SK-N-SH (cell line): ENCODE measurements at regions not wholly inside any gene's neighbourhood (a gene's known extent, or its start where the extent isn't known, plus 50 kb on each side); places are given as distances from the start of the nearest gene placed in this dataset.

Experiments used
- CHD2 ChIP-seq: fragments of 150-350 bp; IDR thresholded peaks from 2 replicates; pipeline ENCODE4 v1.6.1; 2018; ENCODE audit warnings: low read length; ENCODE audit not compliant: partially characterized antibody
- EP300 ChIP-seq, 2 experiments: IDR thresholded peaks; 2 replicates each; pipeline versions ENCODE4 v1.4.0 to v1.6.1; 2012; ENCODE audit warnings: borderline replicate concordance in 1 of 2, low read depth in 1 of 2, low read length in 1 of 2
- MAX ChIP-seq: IDR thresholded peaks from 2 replicates; pipeline ENCODE4 v1.4.0; 2012; ENCODE audit warnings: low read depth
- MEF2A ChIP-seq: IDR thresholded peaks from 2 replicates; pipeline ENCODE4 v1.4.0; 2012; ENCODE audit warnings: low read depth, borderline replicate concordance
- MXI1 ChIP-seq: IDR thresholded peaks from 2 replicates; pipeline ENCODE4 v1.6.1; 2012; ENCODE audit warnings: mild to moderate bottlenecking, low read depth, low read length, improper control_type of control experiment
- NFIC ChIP-seq: IDR thresholded peaks from 2 replicates; pipeline ENCODE4 v1.4.0; 2012; ENCODE audit warnings: borderline replicate concordance
- PBX3 ChIP-seq: IDR thresholded peaks from 2 replicates; pipeline ENCODE4; 2012
- POLR2AphosphoS5 ChIP-seq: IDR thresholded peaks from 2 replicates; pipeline ENCODE4 v1.6.1; 2012; ENCODE audit warnings: low read depth, low read length
- RXRA ChIP-seq: IDR thresholded peaks from 2 replicates; pipeline ENCODE4 v1.4.0; 2012; ENCODE audit warnings: low read depth, mild to moderate bottlenecking, borderline replicate concordance
- SMC3 ChIP-seq: IDR thresholded peaks from 2 replicates; pipeline ENCODE4 v1.6.1; 2012; ENCODE audit warnings: low read depth, low read length, improper control_type of control experiment
- TCF12 ChIP-seq: IDR thresholded peaks from 2 replicates; pipeline ENCODE4 v1.4.0; 2012
- TF ChIP-seq, protein P1 (sequence below): IDR thresholded peaks from 2 replicates; pipeline ENCODE4 v1.6.1; 2012; ENCODE audit warnings: mild to moderate bottlenecking, low read depth, low read length, moderate library complexity
- TF ChIP-seq, protein P2 (sequence below): IDR thresholded peaks from 2 replicates; pipeline ENCODE4 v1.4.0; 2012; ENCODE audit warnings: low read depth, borderline replicate concordance

GRCh38 chr5:174337276-174338184, 292.0 kb downstream of the NSG2 start (continued):
- TF ChIP-seq, protein P1, sequence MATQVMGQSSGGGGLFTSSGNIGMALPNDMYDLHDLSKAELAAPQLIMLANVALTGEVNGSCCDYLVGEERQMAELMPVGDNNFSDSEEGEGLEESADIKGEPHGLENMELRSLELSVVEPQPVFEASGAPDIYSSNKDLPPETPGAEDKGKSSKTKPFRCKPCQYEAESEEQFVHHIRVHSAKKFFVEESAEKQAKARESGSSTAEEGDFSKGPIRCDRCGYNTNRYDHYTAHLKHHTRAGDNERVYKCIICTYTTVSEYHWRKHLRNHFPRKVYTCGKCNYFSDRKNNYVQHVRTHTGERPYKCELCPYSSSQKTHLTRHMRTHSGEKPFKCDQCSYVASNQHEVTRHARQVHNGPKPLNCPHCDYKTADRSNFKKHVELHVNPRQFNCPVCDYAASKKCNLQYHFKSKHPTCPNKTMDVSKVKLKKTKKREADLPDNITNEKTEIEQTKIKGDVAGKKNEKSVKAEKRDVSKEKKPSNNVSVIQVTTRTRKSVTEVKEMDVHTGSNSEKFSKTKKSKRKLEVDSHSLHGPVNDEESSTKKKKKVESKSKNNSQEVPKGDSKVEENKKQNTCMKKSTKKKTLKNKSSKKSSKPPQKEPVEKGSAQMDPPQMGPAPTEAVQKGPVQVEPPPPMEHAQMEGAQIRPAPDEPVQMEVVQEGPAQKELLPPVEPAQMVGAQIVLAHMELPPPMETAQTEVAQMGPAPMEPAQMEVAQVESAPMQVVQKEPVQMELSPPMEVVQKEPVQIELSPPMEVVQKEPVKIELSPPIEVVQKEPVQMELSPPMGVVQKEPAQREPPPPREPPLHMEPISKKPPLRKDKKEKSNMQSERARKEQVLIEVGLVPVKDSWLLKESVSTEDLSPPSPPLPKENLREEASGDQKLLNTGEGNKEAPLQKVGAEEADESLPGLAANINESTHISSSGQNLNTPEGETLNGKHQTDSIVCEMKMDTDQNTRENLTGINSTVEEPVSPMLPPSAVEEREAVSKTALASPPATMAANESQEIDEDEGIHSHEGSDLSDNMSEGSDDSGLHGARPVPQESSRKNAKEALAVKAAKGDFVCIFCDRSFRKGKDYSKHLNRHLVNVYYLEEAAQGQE = no peak
- TF ChIP-seq SMC3 (no peak), PBX3 (peak; percentile 53), MEF2A (no peak), CHD2 (no peak), RXRA (no peak), MXI1 (0 out of 2 replicates have a peak, but pooled peaks have one; percentile 36), NFIC (no peak), TCF12 (peak; percentile 62), POLR2AphosphoS5 (no peak), MAX (no peak), EP300 (IDR thresholded peaks at IDR 0.05; ENCODE audit: borderline replicate concordance in 1 of 2, low read depth in 1 of 2, low read length in 1 of 2) (peak in 1 of 2 experiments; percentile 73; a peak in 1 of 4 replicates)
- TF ChIP-seq, protein P2, sequence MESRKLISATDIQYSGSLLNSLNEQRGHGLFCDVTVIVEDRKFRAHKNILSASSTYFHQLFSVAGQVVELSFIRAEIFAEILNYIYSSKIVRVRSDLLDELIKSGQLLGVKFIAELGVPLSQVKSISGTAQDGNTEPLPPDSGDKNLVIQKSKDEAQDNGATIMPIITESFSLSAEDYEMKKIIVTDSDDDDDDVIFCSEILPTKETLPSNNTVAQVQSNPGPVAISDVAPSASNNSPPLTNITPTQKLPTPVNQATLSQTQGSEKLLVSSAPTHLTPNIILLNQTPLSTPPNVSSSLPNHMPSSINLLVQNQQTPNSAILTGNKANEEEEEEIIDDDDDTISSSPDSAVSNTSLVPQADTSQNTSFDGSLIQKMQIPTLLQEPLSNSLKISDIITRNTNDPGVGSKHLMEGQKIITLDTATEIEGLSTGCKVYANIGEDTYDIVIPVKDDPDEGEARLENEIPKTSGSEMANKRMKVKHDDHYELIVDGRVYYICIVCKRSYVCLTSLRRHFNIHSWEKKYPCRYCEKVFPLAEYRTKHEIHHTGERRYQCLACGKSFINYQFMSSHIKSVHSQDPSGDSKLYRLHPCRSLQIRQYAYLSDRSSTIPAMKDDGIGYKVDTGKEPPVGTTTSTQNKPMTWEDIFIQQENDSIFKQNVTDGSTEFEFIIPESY = no peak
